Keratinocyte (primary cell): ENCODE measurements at regions not wholly inside any gene's neighbourhood (a gene's known extent, or its start where the extent isn't known, plus 50 kb on each side); places are given as distances from the start of the nearest gene placed in this dataset.

Source experiments
- DNase-seq: peaks from one replicate; pipeline ENCODE4 v3.0.0-alpha.2; 2011; ENCODE audit warnings: low read depth, missing footprints, low spot score
- FAIRE-seq: peaks from 2 replicates; lab custom pipeline; 2011; peaks lifted over from hg19 to GRCh38; lab: Jason Lieb, UNC
- H2AFZ ChIP-seq: 2 replicates; pipeline ENCODE4 v1.6.0; 2012; ENCODE audit warnings: low read length, control low read depth, inconsistent platforms; ENCODE audit not compliant: control insufficient read depth
- H3K27ac ChIP-seq: 2 replicates; pipeline ENCODE4 v1.5.1; 2011; ENCODE audit warnings: low read length; ENCODE audit not compliant: control insufficient read depth, insufficient read depth
- H3K27me3 ChIP-seq: 3 replicates; pipeline ENCODE4 v1.6.0; 2011; ENCODE audit warnings: low read length; ENCODE audit not compliant: control insufficient read depth, insufficient read depth; ENCODE audit errors: extremely low read depth
- H3K36me3 ChIP-seq, 2 experiments: 2 replicates in 1 of 2; 3 replicates in 1 of 2; pipeline ENCODE4 v1.5.1; 2011; ENCODE audit warnings: low read length in 2 of 2, mild to moderate bottlenecking in 1 of 2; ENCODE audit not compliant: control insufficient read depth in 2 of 2, insufficient read depth in 2 of 2; ENCODE audit errors: extremely low read depth in 1 of 2
- H3K4me1 ChIP-seq: 3 replicates; pipeline ENCODE4 v1.5.1; 2011; ENCODE audit warnings: low read length; ENCODE audit not compliant: control insufficient read depth, insufficient read depth; ENCODE audit errors: extremely low read depth
- H3K4me2 ChIP-seq: 3 replicates; pipeline ENCODE4 v1.6.0; 2011; ENCODE audit warnings: low read depth, low read length; ENCODE audit not compliant: control insufficient read depth, insufficient read depth; ENCODE audit errors: extremely low read depth
- H3K4me3 ChIP-seq, 3 experiments: fragments of 200-600 bp in 1 of 3; sonication (generic) in 1 of 3; 2 replicates in 2 of 3; 3 replicates in 1 of 3; pipeline ENCODE4 v1.5.1; 2011 to 2016; ENCODE audit warnings: low read length in 3 of 3, mild to moderate bottlenecking in 3 of 3, control low read depth in 2 of 3, inconsistent platforms in 1 of 3, low read depth in 1 of 3, mixed read lengths in 1 of 3, mixed run types in 1 of 3, moderate library complexity in 1 of 3; ENCODE audit not compliant: control insufficient read depth in 2 of 3, insufficient read depth in 2 of 3; ENCODE audit errors: extremely low read depth in 1 of 3
- H3K79me2 ChIP-seq: 2 replicates; pipeline ENCODE4 v1.6.0; 2012; ENCODE audit warnings: low read length; ENCODE audit not compliant: control insufficient read depth, insufficient read depth
- H3K9ac ChIP-seq: 3 replicates; pipeline ENCODE4 v1.6.0; 2011; ENCODE audit warnings: low read length; ENCODE audit not compliant: control insufficient read depth, insufficient read depth; ENCODE audit errors: extremely low read depth
- H3K9me1 ChIP-seq: 3 replicates; pipeline ENCODE4 v1.6.0; 2011; ENCODE audit warnings: low read length; ENCODE audit not compliant: control insufficient read depth, insufficient read depth; ENCODE audit errors: extremely low read depth
- H3K9me3 ChIP-seq: 2 replicates; pipeline ENCODE4 v1.5.1; 2012; ENCODE audit warnings: low read depth, low read length; ENCODE audit not compliant: control insufficient read depth
- H4K20me1 ChIP-seq: 3 replicates; pipeline ENCODE4 v1.6.0; 2011; ENCODE audit warnings: low read length; ENCODE audit not compliant: control insufficient read depth, insufficient read depth; ENCODE audit errors: extremely low read depth
- CTCF ChIP-seq, 3 experiments: IDR thresholded peaks in 1 of 3; conservative IDR thresholded peaks in 1 of 3; optimal IDR thresholded peaks in 1 of 3; 2 replicates in 2 of 3; 3 replicates in 1 of 3; pipeline versions ENCODE3 to v1.5.1; 2011; ENCODE audit warnings: low read length in 3 of 3, mild to moderate bottlenecking in 3 of 3, moderate library complexity in 2 of 3, control low read depth in 1 of 3, inconsistent platforms in 1 of 3; ENCODE audit not compliant: insufficient read depth in 2 of 3; ENCODE audit errors: extremely low read depth in 1 of 3
- EZH2 ChIP-seq: IDR thresholded peaks from one replicate; pipeline ENCODE4 v1.6.1; 2012; ENCODE audit warnings: inconsistent platforms, mild to moderate bottlenecking, low read length, moderate library complexity
- dilution Hi-C: fragments of 300-500 bp; cut with MboI; formaldehyde crosslinking; loops from one replicate; pipeline ENCODE4 v1.7.0; 2020; ENCODE audit warnings: low sequenced_read_pairs; ENCODE audit not compliant: extremely low pct_ligation_motif_present

- no peaks in the 10 kb centered on the region for H4K20me1 ChIP-seq
- no peak overlapping the region for H3K27ac ChIP-seq
- H3K36me3 ChIP-seq, result no peaks in the 10 kb centered on the region
- dilution Hi-C loops, result no loop called here
- H3K4me1 ChIP-seq, result no peaks in the 10 kb centered on the region
- no peak overlapping the region for H3K4me2 ChIP-seq
- H3K9me1 ChIP-seq, result no peaks in the 10 kb centered on the region
- no peak for DNase-seq
- no peaks in the 10 kb centered on the region for H3K79me2 ChIP-seq
- H3K27me3 ChIP-seq, result no peaks in the 10 kb centered on the region
- H2AFZ ChIP-seq, result no peak overlapping the region
- FAIRE-seq, result no peak
- H3K4me3 ChIP-seq, result no peak overlapping the region
- TF ChIP-seq CTCF (optimal IDR thresholded peaks at IDR 0.05 in 1 of 3, IDR thresholded peaks at IDR 0.05 in 1 of 3, conservative IDR thresholded peaks at IDR 0.05 in 1 of 3; ENCODE audit: extremely low read depth in 1 of 3, insufficient read depth in 2 of 3, low read length in 3 of 3), result no peak
- no peak for TF ChIP-seq EZH2
- H3K9me3 ChIP-seq, result peaks cover 5% of the 10 kb centered on the region
- H3K9ac ChIP-seq, result no peak overlapping the region
Measured at GRCh38 chr18:1505856-1506255, 601.2 kb downstream of the ADCYAP1 start.

GRCh38 chr18:1510542-1511179, 606.0 kb downstream of the ADCYAP1 start:
- Histone ChIP-seq H3K4me1 (no peaks in the 10 kb centered on the region), H3K36me3 (no peaks in the 10 kb centered on the region), H3K4me3 (no peak overlapping the region), H3K9me3 (peaks cover 5% of the 10 kb centered on the region), H3K79me2 (no peaks in the 10 kb centered on the region), H3K9me1 (no peaks in the 10 kb centered on the region), H4K20me1 (no peaks in the 10 kb centered on the region), H3K4me2 (no peak overlapping the region), H3K27me3 (no peaks in the 10 kb centered on the region), H3K9ac (no peak overlapping the region), H3K27ac (no peak overlapping the region), H2AFZ (no peak overlapping the region)
- TF ChIP-seq EZH2, result no peak
- TF ChIP-seq CTCF (optimal IDR thresholded peaks at IDR 0.05 in 1 of 3, IDR thresholded peaks at IDR 0.05 in 1 of 3, conservative IDR thresholded peaks at IDR 0.05 in 1 of 3; ENCODE audit: extremely low read depth in 1 of 3, insufficient read depth in 2 of 3, low read length in 3 of 3), result no peak
- FAIRE-seq, result no peak
- no peak for DNase-seq
- dilution Hi-C loops, result no loop called here
